CD4-positive, alpha-beta memory T cell (primary cell): ENCODE measurements at regions not wholly inside any gene's neighbourhood (a gene's known extent, or its start where the extent isn't known, plus 50 kb on each side); places are given as distances from the start of the nearest gene placed in this dataset.
"Not testable (repeated sequence)": the region's sequence is repeated elsewhere in the genome, so short reads cannot be mapped to it uniquely, and the experiment has no call there.

Experiments used
- CTCF ChIA-PET: fragments of 350-600 bp; sonication (Branson Sonifier 250); formaldehyde crosslinking; loops from one replicate; lab custom pipeline; 2021; ENCODE audit warnings: inconsistent platforms; ENCODE audit not compliant: partially characterized antibody; lab: Charles Lee
- POLR2A ChIA-PET: fragments of 350-600 bp; sonication (Branson Sonifier 250); formaldehyde crosslinking; loops from one replicate; lab custom pipeline; 2021; ENCODE audit not compliant: partially characterized antibody; lab: Charles Lee
- DNase-seq, 5 donors: peaks; one replicate each; pipeline versions ENCODE4 v3.0.0 to v3.0.0-alpha.2; 2020 to 2022; ENCODE audit warnings: mixed read lengths in 1 of 5
- H3K27ac ChIP-seq: one replicate; pipeline ENCODE4 v1.7.0; 2013; ENCODE audit warnings: low read depth, low read length
- H3K27me3 ChIP-seq: 2 replicates; pipeline ENCODE4 v1.7.0; 2013; ENCODE audit warnings: mild to moderate bottlenecking, low read length, moderate library complexity; ENCODE audit not compliant: insufficient read depth
- H3K36me3 ChIP-seq: 2 replicates; pipeline ENCODE4 v1.7.0; 2013; ENCODE audit warnings: mild to moderate bottlenecking, low read length, moderate library complexity; ENCODE audit not compliant: insufficient read depth
- H3K4me1 ChIP-seq: 2 replicates; pipeline ENCODE4 v1.7.0; 2013; ENCODE audit warnings: mild to moderate bottlenecking, low read length, moderate library complexity; ENCODE audit not compliant: insufficient read depth
- H3K4me3 ChIP-seq, 2 donors: one replicate each; pipeline ENCODE4 v1.7.0; 2013; ENCODE audit warnings: low read length in 2 of 2, mild to moderate bottlenecking in 1 of 2
- H3K9me3 ChIP-seq, 2 donors: one replicate each; pipeline ENCODE4 v1.7.0; 2013; ENCODE audit warnings: low read length in 2 of 2, control low read depth in 1 of 2; ENCODE audit not compliant: control insufficient read depth in 1 of 2
- H3K27ac Mint-ChIP-seq, 7 donors: one replicate each; pipeline ENCODE4 v1.8.0; 2020 to 2021; ENCODE audit warnings: mixed read lengths in 7 of 7, mild to moderate bottlenecking in 6 of 7, inconsistent platforms in 3 of 7, moderate library complexity in 3 of 7
- H3K27me3 Mint-ChIP-seq, 2 donors: one replicate each; pipeline ENCODE4 v1.8.0; 2020 to 2021; ENCODE audit warnings: mixed read lengths in 2 of 2
- H3K36me3 Mint-ChIP-seq, 2 donors: one replicate each; pipeline ENCODE4 v1.8.0; 2020 to 2021; ENCODE audit warnings: mixed read lengths in 2 of 2, inconsistent platforms in 1 of 2, mild to moderate bottlenecking in 1 of 2
- H3K4me1 Mint-ChIP-seq, 4 donors: one replicate each; pipeline ENCODE4 v1.8.0; 2020 to 2021; ENCODE audit warnings: mixed read lengths in 4 of 4, mild to moderate bottlenecking in 1 of 4
- H3K4me3 Mint-ChIP-seq, 8 donors: one replicate each; pipeline ENCODE4 v1.8.0; 2020 to 2021; ENCODE audit warnings: mixed read lengths in 8 of 8, mild to moderate bottlenecking in 7 of 8, moderate library complexity in 6 of 8, inconsistent platforms in 3 of 8
- H3K9me3 Mint-ChIP-seq, 8 donors: one replicate each; pipeline ENCODE4 v1.8.0; 2020 to 2021; ENCODE audit warnings: mixed read lengths in 8 of 8, mild to moderate bottlenecking in 5 of 8, inconsistent platforms in 3 of 8, moderate library complexity in 1 of 8
- intact Hi-C: fragments of 100-400 bp; cut with micrococcal nuclease; formaldehyde crosslinking; loops from one replicate; pipeline ENCODE4 v1.15.1; 2023

DNA sequence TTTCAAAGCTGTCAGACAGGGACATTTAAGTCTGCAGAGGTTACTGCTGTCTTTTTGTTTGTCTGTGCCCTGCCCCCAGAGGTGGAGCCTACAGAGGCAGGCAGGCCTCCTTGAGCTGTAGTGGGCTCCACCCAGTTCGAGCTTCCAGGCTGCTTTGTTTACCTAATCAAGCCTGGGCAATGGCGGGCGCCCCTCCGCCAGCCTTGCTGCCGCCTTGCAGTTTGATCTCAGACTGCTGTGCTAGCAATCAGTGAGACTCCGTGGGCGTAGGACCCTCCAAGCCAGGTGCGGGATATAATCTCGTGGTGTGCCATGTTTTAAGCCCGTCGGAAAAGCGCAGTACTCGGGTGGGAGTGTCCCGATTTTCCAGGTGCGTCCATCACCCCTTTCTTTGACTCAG is 919.2 kb upstream of the ARRDC3 start:
- H3K9me3 ChIP-seq, POLR2A ChIA-PET, H3K4me1 Mint-ChIP-seq, H3K4me3 Mint-ChIP-seq, H3K27ac ChIP-seq, H3K36me3 Mint-ChIP-seq, CTCF ChIA-PET, H3K4me3 ChIP-seq, intact Hi-C loops, DNase-seq, H3K36me3 ChIP-seq, H3K4me1 ChIP-seq, H3K9me3 Mint-ChIP-seq, H3K27me3 Mint-ChIP-seq, H3K27ac Mint-ChIP-seq, H3K27me3 ChIP-seq: not testable (repeated sequence)

DNA sequence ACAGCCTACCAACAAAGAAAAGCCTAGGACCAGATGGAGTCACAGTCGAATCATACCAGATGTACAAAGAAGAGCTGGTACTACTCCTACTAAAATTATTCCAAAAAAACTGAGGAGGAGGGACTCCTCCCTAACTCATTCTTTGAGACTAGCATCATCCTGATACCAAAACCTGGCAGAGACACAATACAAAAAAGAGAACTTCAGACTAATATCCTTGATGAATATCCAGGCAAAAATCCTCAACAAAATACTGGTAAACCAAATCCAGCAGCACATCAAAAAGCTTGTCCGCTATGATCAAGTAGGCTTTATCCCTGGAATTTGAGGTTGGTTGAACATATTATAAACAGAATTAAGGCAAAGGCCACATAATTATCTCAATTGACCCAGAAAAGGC is 900.4 kb upstream of the ARRDC3 start:
- Mint-ChIP-seq H3K27me3 (no peaks in the 10 kb centered on the region), H3K4me1 (no peaks in the 10 kb centered on the region), H3K36me3 (no peaks in the 10 kb centered on the region), H3K27ac (no peak overlapping the region), H3K4me3 (no peak overlapping the region), H3K9me3 (peaks cover 2 to 28% (median 11%) of the 10 kb centered on the region in 8 donors)
- POLR2A ChIA-PET: no interaction called here
- no peak for DNase-seq
- Histone ChIP-seq H3K9me3 (no peaks in the 10 kb centered on the region), H3K27ac (no peak overlapping the region), H3K27me3 (no peaks in the 10 kb centered on the region), H3K4me3 (no peak overlapping the region), H3K4me1 (no peaks in the 10 kb centered on the region), H3K36me3 (no peaks in the 10 kb centered on the region)
- intact Hi-C loops: no loop called here
- CTCF ChIA-PET: no interaction called here

DNA sequence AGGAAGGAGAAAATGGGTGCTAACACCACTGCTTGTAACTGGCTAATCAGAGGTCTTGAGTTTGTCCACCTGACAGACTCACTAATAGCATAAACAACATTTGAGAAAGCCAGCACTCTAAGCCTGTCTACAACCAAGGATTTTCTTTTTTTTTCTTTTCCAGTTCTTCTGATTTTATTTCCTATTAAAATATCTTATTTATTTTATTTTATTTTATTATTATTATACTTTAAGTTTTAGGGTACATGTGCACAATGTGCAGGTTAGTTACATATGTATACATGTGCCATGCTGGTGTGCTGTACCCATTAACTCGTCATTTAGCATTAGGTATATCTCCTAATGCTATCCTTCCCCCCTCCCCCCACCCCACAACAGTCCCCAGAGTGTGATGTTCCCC is 888.6 kb upstream of the ARRDC3 start:
- H3K27ac ChIP-seq, CTCF ChIA-PET, H3K36me3 Mint-ChIP-seq, DNase-seq, H3K27ac Mint-ChIP-seq, H3K4me1 ChIP-seq, H3K9me3 ChIP-seq, intact Hi-C loops, POLR2A ChIA-PET, H3K4me3 Mint-ChIP-seq, H3K4me3 ChIP-seq, H3K27me3 ChIP-seq, H3K27me3 Mint-ChIP-seq, H3K36me3 ChIP-seq, H3K4me1 Mint-ChIP-seq: not testable (repeated sequence)
- peaks cover 0 to 20% (median 9%) of the 10 kb centered on the region in 8 donors for H3K9me3 Mint-ChIP-seq

DNA sequence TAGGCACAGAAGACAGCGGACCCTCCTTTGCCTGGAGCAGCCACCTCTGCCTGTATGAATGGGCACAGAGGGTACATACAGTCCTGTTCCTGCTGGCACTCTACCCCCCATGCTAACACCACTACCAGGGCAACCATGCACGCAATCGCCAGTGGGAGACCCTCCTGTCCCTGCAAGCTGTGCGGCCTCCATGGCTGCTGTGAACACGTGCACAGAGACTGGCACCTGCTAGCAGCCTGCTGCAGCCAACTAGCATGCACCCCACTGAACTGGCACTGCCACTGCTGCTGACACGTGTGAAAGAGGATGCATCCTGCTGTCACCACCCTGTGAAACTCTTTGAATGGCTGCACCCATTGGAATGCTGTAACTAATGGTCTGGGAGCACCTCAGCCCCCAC is 885.2 kb upstream of the ARRDC3 start:
- no peak overlapping the region for H3K27ac Mint-ChIP-seq
- H3K4me3 ChIP-seq: no peak overlapping the region
- intact Hi-C loops: no loop called here
- H3K36me3 ChIP-seq: no peaks in the 10 kb centered on the region
- peaks cover 0 to 13% (median 4%) of the 10 kb centered on the region in 8 donors for H3K9me3 Mint-ChIP-seq
- H3K4me3 Mint-ChIP-seq: no peak overlapping the region
- no peak overlapping the region for H3K27ac ChIP-seq
- H3K9me3 ChIP-seq: no peaks in the 10 kb centered on the region
- no peaks in the 10 kb centered on the region for H3K4me1 ChIP-seq
- H3K4me1 Mint-ChIP-seq: no peaks in the 10 kb centered on the region
- no peaks in the 10 kb centered on the region for H3K27me3 ChIP-seq
- CTCF ChIA-PET: no interaction called here
- DNase-seq: peak in 1 of 5 donors; percentile 24
- POLR2A ChIA-PET: no interaction called here
- H3K27me3 Mint-ChIP-seq: no peaks in the 10 kb centered on the region
- no peaks in the 10 kb centered on the region for H3K36me3 Mint-ChIP-seq

DNA sequence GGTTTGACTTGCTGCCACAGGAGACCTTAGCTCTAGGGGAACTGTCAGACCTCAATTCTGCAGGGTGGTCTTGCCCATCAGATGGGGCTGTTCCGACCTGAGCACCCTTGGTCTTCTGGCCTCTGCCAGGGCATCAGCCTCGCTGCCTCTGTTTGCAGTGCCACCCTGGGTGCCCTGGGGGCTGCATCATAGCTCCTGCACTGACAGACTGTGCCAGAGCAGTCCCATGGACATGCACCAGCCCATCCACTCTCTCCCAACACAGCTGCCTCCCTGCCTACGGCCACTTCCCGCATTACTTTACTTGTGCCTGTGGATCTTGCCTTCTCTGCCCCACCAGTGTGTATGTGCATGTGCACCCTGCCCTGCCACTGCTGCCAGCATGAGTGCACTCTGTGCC is 884.7 kb upstream of the ARRDC3 start:
- H3K9me3 ChIP-seq: no peaks in the 10 kb centered on the region
- H3K27me3 Mint-ChIP-seq: no peaks in the 10 kb centered on the region
- no peak overlapping the region for H3K4me3 Mint-ChIP-seq

DNA sequence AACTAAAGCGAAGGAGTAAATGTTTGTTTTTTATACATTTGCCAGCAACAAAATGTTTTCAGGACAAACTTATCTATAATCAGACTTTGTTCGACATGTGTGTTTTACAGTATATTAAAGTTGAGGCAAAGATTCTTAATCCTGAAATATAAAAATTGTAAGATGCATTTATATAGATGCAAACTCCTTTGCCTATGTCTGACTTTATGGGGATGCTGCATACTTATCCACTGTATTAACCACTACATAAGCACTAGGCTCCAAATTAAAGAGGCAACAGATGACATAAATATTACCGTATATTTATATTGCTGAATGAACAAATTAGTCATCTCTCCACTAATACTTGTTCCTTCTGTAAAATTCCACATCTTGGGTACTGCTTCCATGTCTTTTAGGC is 882.7 kb upstream of the ARRDC3 start:
- H3K4me1 Mint-ChIP-seq: no peaks in the 10 kb centered on the region

More for the DNA sequence above, 884.7 kb upstream of the ARRDC3 start:
- Histone ChIP-seq H3K36me3 (no peaks in the 10 kb centered on the region), H3K4me1 (no peaks in the 10 kb centered on the region), H3K4me3 (no peak overlapping the region), H3K27me3 (no peaks in the 10 kb centered on the region), H3K27ac (no peak overlapping the region)
- ChIA-PET CTCF (no interaction called here), POLR2A (no interaction called here)
- H3K27ac Mint-ChIP-seq: no peak overlapping the region
- intact Hi-C loops: no loop called here
- no peaks in the 10 kb centered on the region for H3K4me1 Mint-ChIP-seq
- peaks cover 0 to 13% (median 4%) of the 10 kb centered on the region in 8 donors for H3K9me3 Mint-ChIP-seq
- peak in 1 of 5 donors; percentile 35 for DNase-seq
- H3K36me3 Mint-ChIP-seq: no peaks in the 10 kb centered on the region

DNA sequence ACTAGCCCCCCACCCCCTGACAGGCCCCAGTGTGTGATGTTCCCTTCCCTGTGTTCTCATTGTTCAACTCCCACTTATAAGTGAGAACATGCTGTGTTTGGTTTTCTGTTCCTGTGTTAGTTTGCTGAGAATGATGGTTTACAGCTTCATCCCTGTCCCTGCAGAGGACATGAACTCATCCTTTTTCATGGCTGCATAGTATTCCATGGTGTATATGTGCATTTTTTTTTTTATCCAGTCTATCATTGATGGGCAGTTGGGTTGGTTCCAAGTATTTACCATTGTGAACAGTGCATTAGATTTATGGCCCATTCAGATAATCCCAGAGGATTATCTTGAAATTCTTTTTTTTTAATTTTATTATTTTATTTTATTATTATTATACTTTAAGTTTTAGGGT is 872.5 kb upstream of the ARRDC3 start:
- POLR2A ChIA-PET: not testable (repeated sequence)

More for the DNA sequence above, 882.7 kb upstream of the ARRDC3 start:
- Histone ChIP-seq H3K27me3 (no peaks in the 10 kb centered on the region), H3K9me3 (no peaks in the 10 kb centered on the region), H3K4me3 (no peak overlapping the region), H3K4me1 (no peaks in the 10 kb centered on the region), H3K36me3 (no peaks in the 10 kb centered on the region), H3K27ac (no peak overlapping the region)
- Mint-ChIP-seq H3K9me3 (peaks cover 0 to 12% (median 4%) of the 10 kb centered on the region in 8 donors), H3K27me3 (no peaks in the 10 kb centered on the region), H3K4me3 (no peak overlapping the region), H3K36me3 (no peaks in the 10 kb centered on the region), H3K27ac (no peak overlapping the region)
- intact Hi-C loops: no loop called here
- ChIA-PET POLR2A (no interaction called here), CTCF (no interaction called here)
- no peak for DNase-seq

DNA sequence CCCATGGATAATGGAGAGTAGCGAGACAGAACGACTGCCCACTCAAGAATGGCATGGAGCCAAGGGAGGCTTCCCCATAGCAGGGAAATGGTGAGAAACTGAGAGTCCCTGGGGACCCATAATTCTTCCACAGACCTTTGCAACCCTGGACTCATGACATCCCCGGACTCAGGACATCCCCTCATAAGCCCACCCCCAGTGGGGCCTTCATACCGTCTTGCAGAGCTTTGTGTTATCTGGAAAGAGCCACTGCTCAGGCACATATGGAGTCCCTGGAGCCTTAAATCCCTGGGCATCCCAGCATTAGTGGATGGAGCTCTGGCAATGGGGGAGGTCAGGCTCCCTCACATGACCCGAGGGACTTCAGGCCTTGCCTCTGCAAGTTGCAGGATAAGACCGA is 865.4 kb upstream of the ARRDC3 start:
- H3K4me1 Mint-ChIP-seq: no peaks in the 10 kb centered on the region
- peaks cover 0 to 14% (median 9%) of the 10 kb centered on the region in 8 donors for H3K9me3 Mint-ChIP-seq
- no peaks in the 10 kb centered on the region for H3K27me3 Mint-ChIP-seq
- H3K27ac Mint-ChIP-seq: no peak overlapping the region
- CTCF ChIA-PET: no interaction called here
- Histone ChIP-seq H3K27ac (no peak overlapping the region), H3K4me3 (no peak overlapping the region), H3K4me1 (no peaks in the 10 kb centered on the region), H3K36me3 (no peaks in the 10 kb centered on the region), H3K9me3 (no peaks in the 10 kb centered on the region), H3K27me3 (no peaks in the 10 kb centered on the region)
- intact Hi-C loops: no loop called here
- no peaks in the 10 kb centered on the region for H3K36me3 Mint-ChIP-seq
- DNase-seq: peak in 1 of 5 donors; percentile 16
- POLR2A ChIA-PET: no interaction called here
- H3K4me3 Mint-ChIP-seq: no peak overlapping the region

More for the DNA sequence above, 872.5 kb upstream of the ARRDC3 start:
- H3K4me3 ChIP-seq, H3K27me3 ChIP-seq, DNase-seq, intact Hi-C loops, CTCF ChIA-PET, H3K4me3 Mint-ChIP-seq, H3K27ac ChIP-seq, H3K4me1 ChIP-seq, H3K27me3 Mint-ChIP-seq, H3K36me3 Mint-ChIP-seq, H3K27ac Mint-ChIP-seq, H3K36me3 ChIP-seq, H3K9me3 ChIP-seq, H3K4me1 Mint-ChIP-seq: not testable (repeated sequence)
- H3K9me3 Mint-ChIP-seq: peaks cover 1 to 23% (median 6%) of the 10 kb centered on the region in 8 donors
